Keratinocyte (primary cell): ENCODE measurements at regions not wholly inside any gene's neighbourhood (a gene's known extent, or its start where the extent isn't known, plus 50 kb on each side); places are given as distances from the start of the nearest gene placed in this dataset.

Experiments
- EZH2 ChIP-seq: IDR thresholded peaks from one replicate; pipeline ENCODE4 v1.6.1; 2012; ENCODE audit warnings: inconsistent platforms, mild to moderate bottlenecking, low read length, moderate library complexity
- TF ChIP-seq, protein P1 (sequence below), 3 experiments: IDR thresholded peaks in 1 of 3; conservative IDR thresholded peaks in 1 of 3; optimal IDR thresholded peaks in 1 of 3; 2 replicates in 2 of 3; 3 replicates in 1 of 3; pipeline versions ENCODE3 to v1.5.1; 2011; ENCODE audit warnings: low read length in 3 of 3, mild to moderate bottlenecking in 3 of 3, moderate library complexity in 2 of 3, control low read depth in 1 of 3, inconsistent platforms in 1 of 3; ENCODE audit not compliant: insufficient read depth in 2 of 3; ENCODE audit errors: extremely low read depth in 1 of 3

DNA sequence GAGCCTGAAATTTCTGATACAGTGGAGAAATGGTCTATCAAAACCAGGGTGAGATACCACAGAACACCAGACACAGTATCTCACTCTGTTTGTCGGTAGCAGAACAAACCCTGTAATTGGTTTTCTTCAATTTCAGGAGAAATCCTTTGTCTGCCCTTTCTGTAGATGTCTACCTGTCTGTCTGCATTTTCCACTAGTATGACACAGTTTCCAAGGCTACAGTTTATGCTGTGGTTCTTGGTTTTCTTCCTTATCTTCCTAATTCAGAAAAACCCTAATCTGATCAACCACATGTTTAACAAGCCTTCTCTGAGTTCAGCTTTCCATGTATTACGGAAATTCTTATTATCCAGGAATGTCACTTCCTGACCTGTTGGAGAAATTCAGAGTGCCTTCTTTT, 70.8 kb downstream of the SCN11A start:
- TF ChIP-seq, protein P1, sequence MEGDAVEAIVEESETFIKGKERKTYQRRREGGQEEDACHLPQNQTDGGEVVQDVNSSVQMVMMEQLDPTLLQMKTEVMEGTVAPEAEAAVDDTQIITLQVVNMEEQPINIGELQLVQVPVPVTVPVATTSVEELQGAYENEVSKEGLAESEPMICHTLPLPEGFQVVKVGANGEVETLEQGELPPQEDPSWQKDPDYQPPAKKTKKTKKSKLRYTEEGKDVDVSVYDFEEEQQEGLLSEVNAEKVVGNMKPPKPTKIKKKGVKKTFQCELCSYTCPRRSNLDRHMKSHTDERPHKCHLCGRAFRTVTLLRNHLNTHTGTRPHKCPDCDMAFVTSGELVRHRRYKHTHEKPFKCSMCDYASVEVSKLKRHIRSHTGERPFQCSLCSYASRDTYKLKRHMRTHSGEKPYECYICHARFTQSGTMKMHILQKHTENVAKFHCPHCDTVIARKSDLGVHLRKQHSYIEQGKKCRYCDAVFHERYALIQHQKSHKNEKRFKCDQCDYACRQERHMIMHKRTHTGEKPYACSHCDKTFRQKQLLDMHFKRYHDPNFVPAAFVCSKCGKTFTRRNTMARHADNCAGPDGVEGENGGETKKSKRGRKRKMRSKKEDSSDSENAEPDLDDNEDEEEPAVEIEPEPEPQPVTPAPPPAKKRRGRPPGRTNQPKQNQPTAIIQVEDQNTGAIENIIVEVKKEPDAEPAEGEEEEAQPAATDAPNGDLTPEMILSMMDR (optimal IDR thresholded peaks at IDR 0.05 in 1 of 3, IDR thresholded peaks at IDR 0.05 in 1 of 3, conservative IDR thresholded peaks at IDR 0.05 in 1 of 3; ENCODE audit: extremely low read depth in 1 of 3, insufficient read depth in 2 of 3, low read length in 3 of 3): no peak
- no peak for TF ChIP-seq EZH2
